GM10266 (cell line): ENCODE measurements at regions not wholly inside any gene's neighbourhood (a gene's known extent, or its start where the extent isn't known, plus 50 kb on each side); places are given as distances from the start of the nearest gene placed in this dataset.

Source experiments
- DNase-seq: peaks from one replicate; pipeline ENCODE4 v3.0.0; 2012; ENCODE audit errors: extremely low spot score
- CTCF ChIP-seq: IDR thresholded peaks from 2 replicates; pipeline ENCODE4 v1.5.1; 2012; ENCODE audit warnings: mild to moderate bottlenecking, low read depth; ENCODE audit not compliant: control insufficient read depth, insufficient read depth; ENCODE audit errors: missing control alignments

- no peak for DNase-seq
- TF ChIP-seq CTCF: no peak
Measured at GRCh38 chr9:20016611-20017010, 227.8 kb upstream of the SLC24A2 start.

- TF ChIP-seq CTCF: no peak
Measured at GRCh38 chr9:20015427-20015931, 226.6 kb upstream of the SLC24A2 start.

GRCh38 chr9:20014168-20014567 lies 225.3 kb upstream of the SLC24A2 start:
- no peak for DNase-seq
- TF ChIP-seq CTCF: no peak

More at GRCh38 chr9:20015427-20015931, 226.6 kb upstream of the SLC24A2 start:
- DNase-seq: no peak

GRCh38 chr9:20012232-20012631 lies 223.4 kb upstream of the SLC24A2 start:
- no peak for TF ChIP-seq CTCF
- no peak for DNase-seq

- no peak for DNase-seq
- TF ChIP-seq CTCF: no peak
Measured at GRCh38 chr9:20009606-20010005, 220.8 kb upstream of the SLC24A2 start.

- no peak for DNase-seq
- no peak for TF ChIP-seq CTCF
Measured at GRCh38 chr9:20002011-20002410, 213.2 kb upstream of the SLC24A2 start.

- DNase-seq: no peak
- no peak for TF ChIP-seq CTCF
Measured at GRCh38 chr9:20001058-20001457, 212.2 kb upstream of the SLC24A2 start.
